MM.1S (cell line): ENCODE measurements at regions not wholly inside any gene's neighbourhood (a gene's known extent, or its start where the extent isn't known, plus 50 kb on each side); places are given as distances from the start of the nearest gene placed in this dataset.

Source experiments
- CTCF ChIP-seq: fragments of 300-600 bp; sonication (generic); IDR thresholded peaks from 2 replicates; pipeline ENCODE4 v1.5.1; 2016; ENCODE audit warnings: antibody characterized with exemption, low read length, mixed read lengths
- EZH2 ChIP-seq: fragments of 300-600 bp; sonication (generic); optimal IDR thresholded peaks from 2 replicates; pipeline ENCODE3; 2017; ENCODE audit warnings: low read depth, mild to moderate bottlenecking, antibody characterized with exemption, low read length, mixed read lengths
- EZH2phosphoT487 ChIP-seq: fragments of 300-600 bp; sonication (generic); IDR thresholded peaks from 2 replicates; pipeline ENCODE4 v1.6.1; 2018; ENCODE audit warnings: antibody characterized with exemption, low read length

GRCh38 chr14:61911574-61911973 is 149.4 kb downstream of the SNAPC1 start:
- no peak for TF ChIP-seq CTCF
- no peak for TF ChIP-seq EZH2
- no peak for TF ChIP-seq EZH2phosphoT487
